IPS-20b (cell line): ENCODE measurements at regions not wholly inside any gene's neighbourhood (a gene's known extent, or its start where the extent isn't known, plus 50 kb on each side); places are given as distances from the start of the nearest gene placed in this dataset.
"Not testable (repeated sequence)": the region's sequence is repeated elsewhere in the genome, so short reads cannot be mapped to it uniquely, and the experiment has no call there.

ENCODE experiments used
- H3K27ac ChIP-seq: one replicate; pipeline ENCODE4 v1.5.1; 2013; ENCODE audit warnings: low read length
- H3K27me3 ChIP-seq: 2 replicates; pipeline ENCODE4 v1.6.1; 2013; ENCODE audit warnings: mild to moderate bottlenecking, low read length, inconsistent platforms; ENCODE audit not compliant: insufficient read depth
- H3K36me3 ChIP-seq: 2 replicates; pipeline ENCODE4 v1.6.1; 2013; ENCODE audit warnings: low read depth, mild to moderate bottlenecking, inconsistent platforms, low read length, moderate library complexity; ENCODE audit not compliant: insufficient read depth
- H3K4me1 ChIP-seq: 2 replicates; pipeline ENCODE4 v1.6.1; 2013; ENCODE audit warnings: mild to moderate bottlenecking, control low read depth, inconsistent platforms, low read length, moderate library complexity; ENCODE audit not compliant: insufficient read depth
- H3K4me3 ChIP-seq: 2 replicates; pipeline ENCODE4 v1.5.1; 2013; ENCODE audit warnings: mild to moderate bottlenecking, low read length, inconsistent platforms
- H3K9ac ChIP-seq: 2 replicates; pipeline ENCODE4 v1.6.1; 2013; ENCODE audit warnings: low read depth, mild to moderate bottlenecking, inconsistent platforms, low read length, moderate library complexity
- H3K9me3 ChIP-seq: 2 replicates; pipeline ENCODE4 v1.6.1; 2013; ENCODE audit warnings: mild to moderate bottlenecking, low read depth, low read length, inconsistent platforms; ENCODE audit not compliant: insufficient read depth

DNA sequence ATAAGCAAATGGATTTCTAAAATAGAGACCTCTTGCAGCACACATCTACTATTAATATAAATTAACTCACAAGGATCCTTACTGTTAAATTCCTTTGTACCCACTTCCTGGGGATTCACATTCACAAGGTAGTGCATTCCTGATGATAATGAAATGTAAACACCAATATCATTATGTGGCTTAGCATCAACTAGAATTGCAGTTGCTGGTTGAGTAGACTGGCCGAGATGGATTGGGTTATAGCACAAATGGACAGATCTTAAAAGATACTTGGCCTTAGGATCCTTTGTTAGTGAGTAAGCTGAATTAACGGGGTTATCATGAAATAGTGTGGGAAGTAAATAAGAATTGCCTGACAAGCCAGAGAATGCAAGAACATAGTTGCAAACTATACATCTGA, 369.1 kb downstream of the AEBP2 start:
- Histone ChIP-seq H3K27ac (no peak overlapping the region), H3K4me3 (no peak overlapping the region), H3K27me3 (no peaks in the 10 kb centered on the region), H3K36me3 (no peaks in the 10 kb centered on the region), H3K9me3 (no peaks in the 10 kb centered on the region), H3K4me1 (no peaks in the 10 kb centered on the region), H3K9ac (no peak overlapping the region)

DNA sequence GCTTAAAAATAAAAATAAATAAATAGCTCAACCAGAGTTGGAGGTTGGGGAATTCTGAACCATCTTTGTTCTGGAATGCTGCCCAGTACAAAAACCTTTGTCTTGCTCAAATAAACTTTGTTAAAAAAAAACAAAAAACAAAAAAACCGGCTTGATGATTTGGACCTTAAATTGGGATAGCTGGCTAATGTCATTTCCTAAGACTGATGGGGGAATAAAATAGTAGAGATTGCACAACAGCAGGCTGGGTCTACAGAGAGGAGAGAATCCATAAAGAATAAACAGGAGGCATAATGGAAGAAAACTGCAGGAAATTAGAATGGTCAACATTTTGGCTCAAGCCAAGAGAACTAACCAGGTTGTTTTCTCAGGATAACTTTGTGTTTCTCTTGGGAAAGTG, 370.9 kb downstream of the AEBP2 start:
- H3K4me3 ChIP-seq: no peak overlapping the region
- no peaks in the 10 kb centered on the region for H3K4me1 ChIP-seq
- H3K27me3 ChIP-seq: no peaks in the 10 kb centered on the region
- H3K27ac ChIP-seq: no peak overlapping the region
- H3K9me3 ChIP-seq: peaks cover 10% of the 10 kb centered on the region
- no peaks in the 10 kb centered on the region for H3K36me3 ChIP-seq
- H3K9ac ChIP-seq: no peak overlapping the region

DNA sequence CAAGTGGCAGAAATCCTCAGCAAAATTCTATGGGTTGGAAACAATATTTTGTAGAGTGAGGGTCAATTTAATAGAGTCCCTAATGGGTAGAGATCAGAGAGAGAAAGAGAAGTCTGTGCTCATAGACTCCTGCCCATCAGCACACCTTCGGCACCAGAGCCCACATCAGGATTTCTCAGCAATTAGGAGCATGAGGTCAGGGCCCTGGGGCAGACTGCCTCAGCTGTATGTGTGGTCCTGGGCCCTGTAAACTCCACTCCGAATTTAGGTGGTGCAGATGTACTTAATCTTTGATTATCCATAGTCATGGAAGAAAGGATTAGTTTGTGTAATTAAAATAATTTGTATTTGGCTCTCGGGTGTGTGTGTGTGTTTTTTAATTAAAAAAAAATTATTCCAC, 372.6 kb downstream of the AEBP2 start:
- Histone ChIP-seq H3K36me3 (no peaks in the 10 kb centered on the region), H3K27ac (no peak overlapping the region), H3K9ac (no peak overlapping the region), H3K27me3 (no peaks in the 10 kb centered on the region), H3K9me3 (peaks cover 10% of the 10 kb centered on the region), H3K4me3 (no peak overlapping the region), H3K4me1 (no peaks in the 10 kb centered on the region)

DNA sequence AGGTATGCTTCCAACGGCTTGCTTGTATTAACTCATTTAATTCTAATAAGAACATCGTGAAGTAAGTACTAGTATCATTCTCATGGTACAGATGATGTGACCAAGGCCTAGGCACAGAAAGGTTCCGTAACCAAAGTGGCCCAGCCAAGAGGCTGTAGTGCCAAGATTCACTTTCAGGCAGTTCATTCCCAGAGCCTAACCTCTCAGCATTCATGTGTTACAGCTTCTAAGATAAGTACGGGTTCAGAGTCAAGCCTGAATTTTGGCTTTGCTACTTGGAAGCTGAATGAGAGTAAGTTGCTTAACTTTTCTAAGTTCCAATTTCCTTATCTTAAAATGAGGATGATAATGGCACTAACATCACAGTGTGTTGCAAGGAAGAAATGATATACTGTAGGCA, 379.9 kb downstream of the AEBP2 start:
- no peak overlapping the region for H3K9ac ChIP-seq
- no peaks in the 10 kb centered on the region for H3K27me3 ChIP-seq
- H3K27ac ChIP-seq: no peak overlapping the region
- H3K9me3 ChIP-seq: peaks cover 5% of the 10 kb centered on the region
- H3K4me3 ChIP-seq: no peak overlapping the region
- H3K36me3 ChIP-seq: no peaks in the 10 kb centered on the region
- H3K4me1 ChIP-seq: no peaks in the 10 kb centered on the region

DNA sequence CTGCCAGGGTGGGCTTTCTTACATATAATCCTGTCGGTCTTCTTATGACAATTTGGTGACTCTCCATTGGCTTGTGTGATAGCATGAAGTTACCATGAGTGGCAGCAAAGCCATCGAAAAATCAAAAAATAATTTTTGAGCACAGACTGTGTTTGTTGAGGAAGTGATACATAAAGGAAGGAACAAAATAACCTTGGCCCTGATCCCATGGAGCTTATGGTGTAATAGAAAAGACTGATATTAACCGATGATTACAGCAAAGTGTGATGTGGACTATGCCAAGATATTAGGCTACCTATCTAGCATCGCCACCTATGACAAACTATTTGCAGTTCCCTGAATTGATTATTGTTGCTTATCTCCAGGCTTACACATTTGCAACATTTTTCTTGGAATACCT, 383.2 kb downstream of the AEBP2 start:
- Histone ChIP-seq H3K27ac (no peak overlapping the region), H3K9me3 (no peaks in the 10 kb centered on the region), H3K36me3 (no peaks in the 10 kb centered on the region), H3K4me3 (no peak overlapping the region), H3K9ac (no peak overlapping the region), H3K27me3 (no peaks in the 10 kb centered on the region), H3K4me1 (no peaks in the 10 kb centered on the region)

DNA sequence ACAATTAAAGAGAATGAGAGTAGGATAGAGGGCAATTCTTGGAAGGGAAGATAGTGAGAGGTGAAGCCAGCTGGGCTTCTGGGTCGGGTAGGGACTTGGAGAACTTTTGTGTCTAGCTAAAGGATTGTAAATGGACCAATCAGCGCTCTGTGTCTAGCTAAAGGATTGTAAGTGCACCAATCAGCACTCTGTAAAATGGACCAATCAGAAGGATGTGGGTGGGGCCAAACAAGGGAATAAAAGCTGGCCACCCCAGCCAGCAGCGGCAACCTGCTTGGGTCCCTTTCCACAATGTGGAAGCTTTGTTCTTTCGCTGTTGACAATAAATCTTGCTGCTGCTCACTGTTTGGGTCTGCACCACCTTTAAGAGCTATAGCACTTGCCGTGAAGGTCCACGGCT, 384.0 kb downstream of the AEBP2 start:
- not testable (repeated sequence) for H3K36me3 ChIP-seq, H3K4me1 ChIP-seq, H3K9ac ChIP-seq, H3K4me3 ChIP-seq, H3K27me3 ChIP-seq, H3K27ac ChIP-seq, H3K9me3 ChIP-seq

DNA sequence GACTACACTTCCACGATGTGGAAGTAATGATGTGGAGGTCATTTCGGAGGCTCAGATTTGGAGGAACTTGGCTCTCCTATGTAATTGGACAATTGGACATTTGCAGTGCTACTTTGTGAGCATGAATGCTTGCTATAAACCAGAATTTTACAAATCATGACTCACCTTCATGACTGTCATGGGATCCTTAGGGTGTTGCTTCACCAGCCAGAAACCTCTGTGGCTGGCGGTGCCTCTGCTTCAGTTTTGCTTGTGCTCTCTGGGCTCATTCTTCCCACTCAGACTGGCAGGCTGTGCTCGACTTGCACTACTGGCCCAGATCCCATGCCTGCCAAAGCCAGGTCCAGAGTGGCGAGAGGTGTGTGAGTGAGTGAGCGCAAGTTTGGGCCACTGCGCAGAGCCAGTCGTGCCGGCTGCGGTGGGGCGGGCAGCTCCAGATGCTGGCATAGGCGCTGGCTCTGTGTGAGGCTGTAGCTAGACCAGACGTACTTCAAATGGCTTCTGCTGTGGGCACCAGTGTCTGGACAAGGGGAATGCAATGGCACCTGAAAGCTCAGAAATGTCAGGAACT, 387.8 kb downstream of the AEBP2 start:
- no peaks in the 10 kb centered on the region for H3K27me3 ChIP-seq
- no peaks in the 10 kb centered on the region for H3K4me1 ChIP-seq
- no peak overlapping the region for H3K9ac ChIP-seq
- no peaks in the 10 kb centered on the region for H3K36me3 ChIP-seq
- no peaks in the 10 kb centered on the region for H3K9me3 ChIP-seq
- no peak overlapping the region for H3K4me3 ChIP-seq
- H3K27ac ChIP-seq: no peak overlapping the region

DNA sequence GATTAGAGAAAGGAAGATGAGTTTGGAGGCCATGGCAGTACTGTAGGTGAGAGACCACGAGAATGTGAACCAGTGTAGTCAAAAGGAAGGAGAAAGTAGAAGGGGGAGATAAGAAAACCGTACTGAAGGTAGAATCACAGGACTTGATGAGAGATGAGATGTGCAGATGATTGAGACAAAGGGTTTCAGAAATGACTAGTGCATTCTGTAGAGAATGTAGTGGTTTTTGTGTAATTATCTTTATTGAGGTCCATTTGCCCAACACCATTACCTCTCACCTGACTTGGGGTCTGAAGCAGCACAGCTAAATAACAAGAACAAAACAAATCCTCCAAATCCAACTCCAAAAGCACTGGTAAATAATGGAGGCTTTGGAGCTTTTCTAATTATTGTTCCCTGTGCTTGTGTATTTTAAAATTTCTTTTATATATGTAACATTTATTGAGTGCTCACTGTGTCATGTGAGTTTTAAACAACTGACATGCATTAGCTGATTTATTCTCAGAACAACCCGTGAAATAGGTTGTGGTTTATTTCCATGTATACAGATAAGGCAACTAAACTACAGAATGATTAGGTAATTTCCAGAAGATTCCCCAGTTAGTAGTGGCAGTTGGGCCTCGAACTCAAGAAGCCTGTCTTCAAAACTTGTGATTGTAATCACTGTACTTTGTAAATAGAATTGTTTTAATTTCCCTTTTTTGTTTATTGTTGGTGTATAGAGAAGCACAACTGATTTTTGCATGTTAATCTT, 390.0 kb downstream of the AEBP2 start:
- Histone ChIP-seq H3K4me1 (no peaks in the 10 kb centered on the region; the same call in 1 of the 2 replicates), H3K27ac (no peak overlapping the region), H3K36me3 (no peaks in the 10 kb centered on the region), H3K27me3 (no peaks in the 10 kb centered on the region), H3K9ac (no peak overlapping the region), H3K9me3 (no peaks in the 10 kb centered on the region), H3K4me3 (no peak overlapping the region)

DNA sequence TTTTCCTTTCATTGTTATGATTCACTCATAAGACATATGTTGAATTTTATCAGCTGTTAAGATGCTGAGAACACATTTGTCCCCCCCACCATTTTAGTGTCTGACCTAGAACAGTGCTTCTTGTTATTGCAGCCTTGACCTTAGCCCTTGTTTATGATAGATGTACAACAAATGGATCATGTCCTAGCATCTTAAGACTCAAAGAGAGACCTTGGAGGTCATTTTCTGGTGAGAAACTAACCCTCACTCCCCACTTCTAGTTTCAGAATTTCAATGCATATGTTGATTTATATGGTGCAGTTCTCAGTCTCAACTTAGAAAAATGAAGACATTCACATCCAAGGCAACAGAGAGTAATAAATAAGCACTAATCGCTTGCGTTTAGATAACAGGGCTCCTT, 391.2 kb downstream of the AEBP2 start:
- H3K36me3 ChIP-seq: no peaks in the 10 kb centered on the region
- H3K4me3 ChIP-seq: no peak overlapping the region
- no peaks in the 10 kb centered on the region for H3K9me3 ChIP-seq
- H3K4me1 ChIP-seq: no peaks in the 10 kb centered on the region; the same call in 1 of the 2 replicates
- no peak overlapping the region for H3K27ac ChIP-seq
- no peak overlapping the region for H3K9ac ChIP-seq
- no peaks in the 10 kb centered on the region for H3K27me3 ChIP-seq

DNA sequence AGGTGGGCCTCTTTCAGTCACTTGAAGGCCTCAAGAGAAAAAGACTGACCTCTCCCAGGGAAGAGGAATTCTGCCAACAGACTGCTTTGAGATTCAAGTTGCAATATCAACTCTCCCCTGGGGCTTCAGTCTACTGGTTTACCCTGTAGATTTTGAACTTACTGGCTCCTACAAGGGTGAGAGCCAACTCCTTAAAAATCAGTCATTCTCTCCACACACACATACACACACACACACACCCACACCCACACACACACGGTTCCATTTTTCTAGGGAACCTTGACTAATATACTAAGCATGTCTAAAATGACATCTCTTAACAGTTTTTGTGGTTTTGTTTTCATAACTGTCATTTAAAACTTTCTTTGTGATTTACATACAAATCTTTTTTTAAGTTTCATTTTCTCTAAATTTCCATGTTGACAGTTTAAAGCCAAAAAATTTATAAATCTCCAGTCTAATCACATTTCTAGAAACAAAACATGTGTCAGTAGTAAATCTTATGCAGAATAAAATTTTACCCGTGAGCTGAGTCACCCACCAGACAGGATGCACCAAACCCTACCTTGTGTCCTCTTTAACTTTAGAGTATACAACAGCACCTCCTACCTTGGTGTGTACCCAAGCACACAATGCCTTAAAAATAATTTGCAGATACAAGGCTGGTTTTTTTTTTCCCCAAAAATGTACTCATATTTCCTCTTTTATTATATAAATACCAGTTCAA, 394.6 kb downstream of the AEBP2 start:
- no peak overlapping the region for H3K9ac ChIP-seq
- H3K27ac ChIP-seq: no peak overlapping the region
- H3K27me3 ChIP-seq: no peaks in the 10 kb centered on the region
- no peaks in the 10 kb centered on the region for H3K9me3 ChIP-seq
- H3K4me1 ChIP-seq: no peaks in the 10 kb centered on the region; the same call in 1 of the 2 replicates
- H3K4me3 ChIP-seq: no peak overlapping the region
- H3K36me3 ChIP-seq: no peaks in the 10 kb centered on the region

DNA sequence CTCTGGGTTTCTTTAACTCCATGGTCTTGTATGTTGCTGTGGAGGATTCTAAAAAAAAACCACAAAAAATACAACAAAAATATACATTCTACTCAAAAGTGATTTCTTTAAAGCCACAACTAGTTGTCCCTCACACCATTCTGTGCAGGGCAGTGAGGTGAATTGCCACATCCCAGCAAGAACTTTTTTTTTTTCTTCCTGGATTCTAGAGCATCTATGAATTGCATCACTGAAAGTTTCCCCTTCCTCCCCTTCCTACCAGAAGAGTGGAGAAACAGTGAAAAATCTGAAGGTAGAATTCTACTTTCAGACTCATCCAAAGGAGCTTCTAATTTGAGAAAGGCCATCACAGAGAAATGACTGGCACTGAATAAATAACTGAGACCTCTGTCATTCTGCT, 395.3 kb downstream of the AEBP2 start:
- no peak overlapping the region for H3K27ac ChIP-seq
- no peaks in the 10 kb centered on the region for H3K27me3 ChIP-seq
- no peak overlapping the region for H3K9ac ChIP-seq
- H3K9me3 ChIP-seq: no peaks in the 10 kb centered on the region
- no peaks in the 10 kb centered on the region for H3K36me3 ChIP-seq
- H3K4me3 ChIP-seq: no peak overlapping the region
- H3K4me1 ChIP-seq: no peaks in the 10 kb centered on the region; the same call in 1 of the 2 replicates

DNA sequence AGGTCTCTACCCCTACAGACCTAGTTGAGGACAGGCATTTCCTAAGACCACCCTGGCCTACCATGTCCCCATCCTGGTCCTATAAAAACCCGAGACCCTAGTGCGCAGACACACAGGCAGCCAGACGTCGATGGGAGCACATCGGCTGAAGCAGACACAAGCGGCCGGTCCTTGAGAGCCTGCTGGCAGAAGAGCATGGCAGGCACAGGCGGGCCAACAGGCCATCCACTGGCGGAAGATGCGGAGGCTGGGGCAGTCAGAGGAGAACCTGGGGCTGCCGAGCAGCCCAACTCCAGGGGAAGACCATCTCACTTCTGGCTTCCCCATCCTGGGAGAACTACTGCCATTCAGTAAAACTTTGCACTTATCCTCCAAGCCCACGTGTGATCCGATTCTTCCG, 396.8 kb downstream of the AEBP2 start:
- H3K9ac ChIP-seq: no peak overlapping the region
- H3K27me3 ChIP-seq: no peaks in the 10 kb centered on the region
- H3K9me3 ChIP-seq: no peaks in the 10 kb centered on the region
- no peak overlapping the region for H3K4me3 ChIP-seq
- no peak overlapping the region for H3K27ac ChIP-seq
- no peaks in the 10 kb centered on the region; the same call in 1 of the 2 replicates for H3K4me1 ChIP-seq
- H3K36me3 ChIP-seq: no peaks in the 10 kb centered on the region
